PC-9 (cell line): ENCODE measurements at regions not wholly inside any gene's neighbourhood (a gene's known extent, or its start where the extent isn't known, plus 50 kb on each side); places are given as distances from the start of the nearest gene placed in this dataset.

Experiments
- BruUV-seq: library from RNA; stranded (reverse); fragments of 400-500 nt; replicated peaks from 2 replicates; lab custom pipeline; 2021; lab: Mats Ljungman, UMichigan
- CTCF ChIA-PET: fragments of 300-600 bp; sonication (Branson Sonifier 250); formaldehyde crosslinking; loops from one replicate; lab custom pipeline; 2022; ENCODE audit warnings: antibody characterized with exemption; lab: Charles Lee
- POLR2A ChIA-PET: fragments of 300-600 bp; sonication (Branson Sonifier 250); formaldehyde crosslinking; loops from one replicate; lab custom pipeline; 2022; ENCODE audit warnings: antibody characterized with exemption; ENCODE audit not compliant: unreplicated experiment; lab: Charles Lee
- DNase-seq, 2 experiments: peaks; one replicate each; pipeline versions ENCODE4 v3.0.0 to v3.0.0-alpha.2; 2015 to 2022; ENCODE audit warnings: mixed read lengths in 1 of 2
- H2AFZ ChIP-seq: fragments of 200-600 bp; sonication (generic); 2 replicates; pipeline ENCODE4 v1.8.1; 2017; ENCODE audit warnings: antibody characterized with exemption
- H3F3A ChIP-seq: fragments of 200-600 bp; sonication (generic); 2 replicates; pipeline ENCODE4 v1.8.1; 2017; ENCODE audit warnings: antibody characterized with exemption, mild to moderate bottlenecking, low read depth; ENCODE audit not compliant: insufficient read depth
- H3K27ac ChIP-seq: fragments of 200-600 bp; sonication (generic); 2 replicates; pipeline ENCODE4 v1.6.1; 2016; ENCODE audit warnings: mixed run types
- H3K27me3 ChIP-seq: fragments of 200-600 bp; sonication (generic); 2 replicates; pipeline ENCODE4 v1.6.1; 2016; ENCODE audit warnings: low read depth, mixed run types; ENCODE audit not compliant: insufficient read depth
- H3K36me3 ChIP-seq: fragments of 200-600 bp; sonication (generic); 2 replicates; pipeline ENCODE4 v1.6.1; 2016; ENCODE audit warnings: low read depth, mixed run types
- H3K4me1 ChIP-seq: fragments of 200-600 bp; sonication (generic); replicated peaks from 2 replicates; pipeline ENCODE4 v1.6.1; 2016; ENCODE audit warnings: mixed run types; ENCODE audit not compliant: insufficient read depth
- H3K4me2 ChIP-seq: fragments of 200-600 bp; sonication (generic); 2 replicates; pipeline ENCODE4 v1.6.1; 2017; ENCODE audit warnings: mixed run types
- H3K4me3 ChIP-seq: fragments of 200-600 bp; sonication (generic); 2 replicates; pipeline ENCODE4 v1.6.1; 2016; ENCODE audit warnings: mixed run types
- H3K79me2 ChIP-seq: fragments of 200-600 bp; sonication (generic); 2 replicates; pipeline ENCODE4 v1.6.1; 2017; ENCODE audit warnings: low read depth, mixed run types
- H3K9me2 ChIP-seq: fragments of 200-600 bp; sonication (generic); 2 replicates; pipeline ENCODE4 v1.8.1; 2017; ENCODE audit warnings: mild to moderate bottlenecking; ENCODE audit not compliant: insufficient read depth
- H3K9me3 ChIP-seq: fragments of 200-600 bp; sonication (generic); 2 replicates; pipeline ENCODE4 v1.8.1; 2016; ENCODE audit warnings: low read depth; ENCODE audit not compliant: insufficient read depth
- H4K20me1 ChIP-seq: fragments of 200-600 bp; sonication (generic); 2 replicates; pipeline ENCODE4 v1.8.1; 2017; ENCODE audit not compliant: insufficient read depth
- EZH2 ChIP-seq: fragments of 200-600 bp; sonication (generic); IDR thresholded peaks from 2 replicates; pipeline ENCODE4 v1.8.0; 2017; ENCODE audit warnings: antibody characterized with exemption, low read depth
- intact Hi-C: fragments of 100-400 bp; cut with micrococcal nuclease; formaldehyde crosslinking; loops from one replicate; pipeline ENCODE4 v1.10.0; 2022; ENCODE audit not compliant: unreplicated experiment
- TF ChIP-seq, protein P1 (sequence below): fragments of 200-600 bp; sonication (generic); conservative IDR thresholded peaks from 2 replicates; pipeline ENCODE4 v1.6.1; 2017; ENCODE audit warnings: mixed run types, antibody characterized with exemption, mild to moderate bottlenecking, moderate library complexity

- no peaks in the 10 kb centered on the region for H3K9me3 ChIP-seq
- H3K79me2 ChIP-seq = no peaks in the 10 kb centered on the region
- no peaks in the 10 kb centered on the region for H3K36me3 ChIP-seq
- DNase-seq = no peak
- no peak overlapping the region for H3K27ac ChIP-seq
- ChIA-PET CTCF (no interaction called here), POLR2A (interaction anchor here (0.7 kb wide), 1 partner anchor 1308 kb away, joined by 3 read pairs; no protein-coding TSS in a partner anchor)
- no peaks in the 10 kb centered on the region for H3K27me3 ChIP-seq
- no peak overlapping the region for H3K4me2 ChIP-seq
- H3F3A ChIP-seq = no peaks in the 10 kb centered on the region
- intact Hi-C loops = no loop called here
- H3K9me2 ChIP-seq = no peaks in the 10 kb centered on the region; the same call in 1 of the 2 replicates
- H3K4me3 ChIP-seq = no peak overlapping the region
- no TSS peak for BruUV-seq
- H4K20me1 ChIP-seq = no peaks in the 10 kb centered on the region
- TF ChIP-seq, protein P1, sequence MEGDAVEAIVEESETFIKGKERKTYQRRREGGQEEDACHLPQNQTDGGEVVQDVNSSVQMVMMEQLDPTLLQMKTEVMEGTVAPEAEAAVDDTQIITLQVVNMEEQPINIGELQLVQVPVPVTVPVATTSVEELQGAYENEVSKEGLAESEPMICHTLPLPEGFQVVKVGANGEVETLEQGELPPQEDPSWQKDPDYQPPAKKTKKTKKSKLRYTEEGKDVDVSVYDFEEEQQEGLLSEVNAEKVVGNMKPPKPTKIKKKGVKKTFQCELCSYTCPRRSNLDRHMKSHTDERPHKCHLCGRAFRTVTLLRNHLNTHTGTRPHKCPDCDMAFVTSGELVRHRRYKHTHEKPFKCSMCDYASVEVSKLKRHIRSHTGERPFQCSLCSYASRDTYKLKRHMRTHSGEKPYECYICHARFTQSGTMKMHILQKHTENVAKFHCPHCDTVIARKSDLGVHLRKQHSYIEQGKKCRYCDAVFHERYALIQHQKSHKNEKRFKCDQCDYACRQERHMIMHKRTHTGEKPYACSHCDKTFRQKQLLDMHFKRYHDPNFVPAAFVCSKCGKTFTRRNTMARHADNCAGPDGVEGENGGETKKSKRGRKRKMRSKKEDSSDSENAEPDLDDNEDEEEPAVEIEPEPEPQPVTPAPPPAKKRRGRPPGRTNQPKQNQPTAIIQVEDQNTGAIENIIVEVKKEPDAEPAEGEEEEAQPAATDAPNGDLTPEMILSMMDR = no peak
- TF ChIP-seq EZH2 = no peak
- no peak overlapping the region for H2AFZ ChIP-seq
- H3K4me1 ChIP-seq = no peaks in the 10 kb centered on the region
These were observed 180.5 kb upstream of the PCDH9 start for GRCh38 chr13:67410645-67411044.

DNA sequence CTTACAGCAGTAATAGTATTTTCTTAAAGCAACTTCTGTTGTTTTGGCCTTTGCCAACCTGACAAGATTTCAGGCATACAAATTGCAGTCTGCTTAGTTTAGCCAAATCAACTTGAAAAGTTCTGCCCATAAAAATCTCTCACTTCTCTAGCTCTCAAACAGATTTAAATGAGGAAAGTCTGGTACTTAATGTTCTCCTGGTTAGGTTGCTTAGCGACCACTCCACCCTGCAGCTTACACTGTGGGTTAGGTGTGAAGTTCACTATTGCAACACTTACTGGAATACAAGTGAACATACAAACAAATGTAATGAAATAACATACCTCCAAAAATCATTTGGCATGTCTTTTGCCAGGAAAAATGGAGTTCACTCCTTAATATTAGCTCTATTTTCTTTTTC lies 178.7 kb upstream of the PCDH9 start:
- H3K36me3 ChIP-seq = no peaks in the 10 kb centered on the region
- H3K79me2 ChIP-seq = no peaks in the 10 kb centered on the region
- no peaks in the 10 kb centered on the region for H3K4me1 ChIP-seq
- no TSS peak for BruUV-seq
- TF ChIP-seq EZH2 = no peak
- TF ChIP-seq, protein P1 = no peak
- H3K27me3 ChIP-seq = no peaks in the 10 kb centered on the region
- no peaks in the 10 kb centered on the region for H3K9me3 ChIP-seq
- no peaks in the 10 kb centered on the region; the same call in 1 of the 2 replicates for H3K9me2 ChIP-seq
- H2AFZ ChIP-seq = no peak overlapping the region
- intact Hi-C loops = no loop called here
- POLR2A ChIA-PET = no interaction called here
- no peak overlapping the region for H3K27ac ChIP-seq
- H3F3A ChIP-seq = no peaks in the 10 kb centered on the region
- no peak for DNase-seq
- CTCF ChIA-PET = no interaction called here
- no peak overlapping the region for H3K4me3 ChIP-seq
- no peaks in the 10 kb centered on the region for H4K20me1 ChIP-seq
- H3K4me2 ChIP-seq = no peak overlapping the region

GRCh38 chr13:67402546-67402945 lies 172.4 kb upstream of the PCDH9 start:
- Histone ChIP-seq H3K9me2 (no peaks in the 10 kb centered on the region), H3K79me2 (no peaks in the 10 kb centered on the region), H3K36me3 (no peaks in the 10 kb centered on the region), H3K4me3 (no peak overlapping the region), H3K4me1 (no peaks in the 10 kb centered on the region), H4K20me1 (no peaks in the 10 kb centered on the region), H2AFZ (no peak overlapping the region), H3K27ac (no peak overlapping the region), H3K4me2 (no peak overlapping the region), H3F3A (no peaks in the 10 kb centered on the region), H3K9me3 (no peaks in the 10 kb centered on the region), H3K27me3 (no peaks in the 10 kb centered on the region)
- POLR2A ChIA-PET = no interaction called here
- CTCF ChIA-PET = no interaction called here
- DNase-seq = no peak
- no peak for TF ChIP-seq EZH2
- TF ChIP-seq, protein P1 = no peak
- intact Hi-C loops = no loop called here
- BruUV-seq = no TSS peak
